ENCODE measurements at regions not wholly inside any gene's neighbourhood (a gene's known extent, or its start where the extent isn't known, plus 50 kb on each side); places are given as distances from the start of the nearest gene placed in this dataset.

DNA sequence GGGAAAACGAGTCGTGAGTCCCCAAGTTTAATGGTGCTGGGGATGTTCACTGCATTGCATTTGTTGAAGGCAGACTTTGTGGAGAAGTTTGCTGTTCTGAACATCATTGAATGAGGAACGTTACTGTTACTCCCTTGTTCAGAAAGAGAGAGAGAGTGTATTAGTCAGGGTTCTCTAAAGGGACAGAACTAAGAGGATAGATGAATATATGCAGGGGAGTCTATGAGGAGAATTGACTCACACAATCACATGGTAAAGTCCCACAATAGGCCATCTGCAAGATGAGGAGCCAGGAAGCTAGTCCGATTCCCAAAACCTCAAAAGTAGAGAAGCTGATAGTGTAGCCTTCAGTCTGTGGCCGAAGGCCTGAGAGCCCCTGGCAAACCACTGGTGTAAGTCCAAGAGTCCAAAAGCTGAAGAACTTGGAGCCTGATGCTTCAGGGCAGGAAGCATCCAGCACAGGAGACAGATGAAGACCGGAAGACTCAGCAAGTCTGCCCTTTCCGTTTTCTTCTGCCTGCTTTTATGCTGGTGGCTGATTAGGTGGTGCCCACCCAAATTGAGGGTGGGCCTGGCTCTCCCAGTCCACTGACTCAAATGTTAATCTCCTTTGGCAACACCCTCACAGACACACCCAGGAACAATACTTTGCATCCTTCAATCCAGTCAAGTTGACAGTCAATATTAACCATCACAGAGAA, 223.5 kb upstream of the PCSK2 start:
- ChIA-PET CTCF (no interaction called here), POLR2A (no interaction called here)

- POLR2A ChIA-PET: no interaction called here
- CTCF ChIA-PET: no interaction called here
Observed at GRCh38 chr20:17010181-17010580, 216.7 kb upstream of the PCSK2 start.

DNA sequence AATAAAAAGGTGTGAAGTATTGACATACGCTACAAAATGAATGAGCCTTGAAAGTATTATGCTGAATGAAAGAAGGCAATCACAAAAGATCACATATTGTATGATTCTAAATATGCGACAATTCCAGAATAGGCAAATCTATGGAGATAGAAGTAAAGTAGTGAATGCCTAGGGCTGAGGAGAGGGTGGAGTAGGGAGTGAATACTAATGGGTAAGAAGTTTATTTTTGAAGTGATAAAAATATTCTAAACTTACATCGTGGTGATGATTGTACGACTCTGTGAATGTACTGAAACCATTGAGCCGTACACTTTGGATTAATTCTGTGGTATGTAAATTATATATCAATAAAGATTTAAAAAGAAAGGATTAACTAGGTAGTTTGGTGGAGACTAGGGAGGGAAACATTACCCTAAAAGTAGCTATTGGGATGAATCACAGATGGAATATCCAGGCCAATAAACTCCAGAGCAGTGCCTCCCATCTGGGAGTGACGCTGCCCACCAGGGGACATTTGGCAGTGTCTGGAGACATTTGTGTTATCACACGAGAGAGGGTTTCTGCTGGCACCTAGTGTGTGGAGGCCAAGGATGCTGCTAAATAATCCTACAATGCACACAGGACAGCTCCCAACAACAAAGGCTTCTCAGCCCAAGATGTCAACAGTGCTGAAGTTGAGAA, 214.2 kb upstream of the PCSK2 start:
- ChIA-PET CTCF (no interaction called here), POLR2A (no interaction called here)

- CTCF ChIA-PET: no interaction called here
Observed at GRCh38 chr20:17014217-17014616, 212.6 kb upstream of the PCSK2 start.

DNA sequence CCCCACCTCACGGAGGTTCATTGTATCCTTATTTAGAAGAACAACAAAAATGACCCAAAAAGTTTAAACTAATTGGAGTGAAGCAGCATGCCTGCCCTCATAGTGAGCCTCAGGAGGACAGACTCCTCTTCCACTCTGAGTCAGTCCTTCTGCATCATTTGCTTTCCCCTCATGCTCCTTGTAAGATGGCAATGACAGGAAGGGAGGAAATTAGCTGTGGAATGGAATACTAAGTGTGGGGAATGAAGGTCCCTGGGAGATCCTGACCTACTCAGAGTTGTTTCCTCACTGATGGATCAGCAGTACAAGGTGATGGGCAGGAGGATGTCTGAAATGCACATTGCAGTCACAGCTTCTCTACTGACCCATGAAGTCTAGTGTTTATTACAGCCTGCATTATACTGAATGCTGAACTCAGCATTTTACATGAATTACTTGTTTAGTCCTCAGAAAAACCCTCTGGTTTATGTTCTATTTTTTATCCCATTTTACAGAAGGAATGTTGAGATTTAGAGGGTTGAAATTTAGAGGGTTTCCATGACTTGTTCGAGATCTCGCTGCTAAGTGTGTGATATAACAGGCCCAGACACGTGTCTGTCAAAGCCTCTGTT, 212.0 kb upstream of the PCSK2 start:
- ChIA-PET POLR2A (no interaction called here), CTCF (no interaction called here)

More at GRCh38 chr20:17014217-17014616, 212.6 kb upstream of the PCSK2 start:
- POLR2A ChIA-PET: no interaction called here

DNA sequence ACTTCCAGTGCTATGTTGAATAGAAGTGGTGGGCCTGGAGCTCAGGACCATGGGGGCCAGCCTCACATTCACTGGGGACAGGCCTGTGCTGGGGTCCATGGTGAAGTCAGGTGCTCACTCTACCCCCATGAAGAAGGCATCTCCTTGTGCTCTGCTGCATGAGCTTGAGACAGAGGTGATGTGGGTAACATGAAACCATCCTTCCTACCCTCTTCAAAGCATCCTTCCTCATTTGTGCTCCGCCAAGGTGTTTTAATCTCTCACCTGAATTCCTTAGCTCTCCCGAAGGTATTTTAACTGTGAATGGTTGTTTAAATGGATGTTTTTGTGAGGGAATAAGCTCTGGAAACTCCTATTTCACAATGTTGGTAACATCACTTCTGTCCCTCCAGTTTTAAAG, 209.6 kb upstream of the PCSK2 start:
- POLR2A ChIA-PET: no interaction called here
- CTCF ChIA-PET: interaction anchor here (0.9 kb wide), 1 partner anchor 9 kb away, joined by 3 read pairs; no protein-coding TSS in a partner anchor

DNA sequence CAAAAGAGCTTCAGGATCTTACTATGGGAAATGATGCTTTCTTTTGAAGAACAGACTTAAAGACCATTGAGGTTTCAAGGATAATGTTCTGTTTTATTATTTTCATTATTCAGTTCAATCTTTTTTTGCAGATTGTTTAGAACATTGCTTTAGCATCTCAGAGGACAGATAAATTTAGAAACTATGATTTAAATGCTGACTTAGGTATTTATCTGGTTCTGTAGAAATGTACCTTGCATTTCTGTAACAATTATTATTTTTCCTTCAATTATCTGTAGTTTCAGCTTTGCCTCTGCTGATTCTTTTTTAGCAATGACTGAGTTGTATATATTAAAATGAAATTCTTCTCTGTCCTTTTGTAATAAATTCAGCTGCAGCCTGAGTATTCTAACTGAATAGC, 205.4 kb upstream of the PCSK2 start:
- CTCF ChIA-PET: no interaction called here
- POLR2A ChIA-PET: no interaction called here

- ChIA-PET CTCF (no interaction called here), POLR2A (no interaction called here)
Observed at GRCh38 chr20:17023036-17023435, 203.8 kb upstream of the PCSK2 start.

DNA sequence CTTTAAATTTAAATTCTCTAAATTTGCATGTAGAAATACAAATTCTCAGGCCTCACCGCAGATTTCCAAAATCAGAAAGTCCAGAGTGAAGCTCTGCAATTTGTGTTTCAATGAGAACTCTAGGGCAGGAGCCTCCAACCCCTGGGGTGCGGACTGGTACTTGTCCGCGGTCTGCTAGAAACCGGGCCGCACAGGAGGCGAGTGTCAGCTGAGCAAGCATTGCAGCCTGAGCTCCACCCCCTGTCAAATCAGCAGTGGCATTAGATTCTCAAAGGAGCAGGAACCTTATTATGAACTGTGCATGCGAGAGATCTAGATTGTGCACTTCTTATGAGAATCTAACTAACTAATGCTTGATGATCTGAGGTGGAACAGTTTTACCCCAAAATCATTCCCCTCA, 203.0 kb upstream of the PCSK2 start:
- CTCF ChIA-PET: no interaction called here
- POLR2A ChIA-PET: no interaction called here

- ChIA-PET CTCF (no interaction called here), POLR2A (no interaction called here)
Observed at GRCh38 chr20:17024513-17025119, 202.2 kb upstream of the PCSK2 start.

- CTCF ChIA-PET: no interaction called here
Observed at GRCh38 chr20:17026346-17026745, 200.5 kb upstream of the PCSK2 start.

GRCh38 chr20:17029698-17030097, 197.1 kb upstream of the PCSK2 start:
- POLR2A ChIA-PET: no interaction called here
- CTCF ChIA-PET: no interaction called here

More at GRCh38 chr20:17026346-17026745, 200.5 kb upstream of the PCSK2 start:
- POLR2A ChIA-PET: no interaction called here

DNA sequence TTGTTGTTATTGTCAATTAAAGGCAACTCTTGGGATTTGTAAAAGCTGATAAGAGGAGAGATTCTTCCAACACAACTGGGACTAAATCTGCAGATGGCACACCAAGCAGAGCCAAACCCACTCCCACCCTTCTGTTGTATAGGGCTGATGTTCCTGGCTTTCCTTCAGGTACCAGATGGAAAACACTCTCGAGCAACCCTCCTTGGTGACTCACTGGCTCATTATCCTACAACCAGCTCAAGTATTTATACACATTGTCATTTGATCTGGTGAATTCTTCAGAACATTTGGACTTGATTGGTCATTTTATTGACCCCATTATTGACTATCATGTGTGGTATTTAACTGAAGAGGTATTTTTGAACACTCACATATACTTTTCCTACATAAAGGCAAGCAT, 190.3 kb upstream of the PCSK2 start:
- ChIA-PET CTCF (no interaction called here), POLR2A (no interaction called here)

DNA sequence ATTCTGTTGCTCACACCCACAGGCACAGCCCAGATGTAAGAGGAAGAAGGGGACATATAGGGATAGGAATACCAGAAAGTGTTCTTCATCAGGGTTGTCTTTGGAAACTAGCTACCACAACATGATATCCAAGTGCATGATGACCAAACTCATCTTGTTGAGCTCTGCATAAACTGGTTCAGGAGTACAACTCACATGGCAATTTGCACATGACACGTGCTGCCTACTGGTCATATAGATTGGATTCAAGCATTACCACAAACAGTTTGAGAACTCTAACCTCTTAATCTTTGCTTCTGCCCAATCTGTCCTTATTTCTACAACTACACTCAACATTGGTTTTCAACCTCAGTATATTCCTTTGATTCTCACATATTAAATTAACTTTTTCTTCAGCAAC, 184.7 kb upstream of the PCSK2 start:
- ChIA-PET POLR2A (no interaction called here), CTCF (interaction anchor here (0.6 kb wide), 1 partner anchor 16 kb away, joined by 3 read pairs; no protein-coding TSS in a partner anchor)

- ChIA-PET POLR2A (no interaction called here), CTCF (no interaction called here)
Observed at GRCh38 chr20:17043323-17043722, 183.5 kb upstream of the PCSK2 start.

DNA sequence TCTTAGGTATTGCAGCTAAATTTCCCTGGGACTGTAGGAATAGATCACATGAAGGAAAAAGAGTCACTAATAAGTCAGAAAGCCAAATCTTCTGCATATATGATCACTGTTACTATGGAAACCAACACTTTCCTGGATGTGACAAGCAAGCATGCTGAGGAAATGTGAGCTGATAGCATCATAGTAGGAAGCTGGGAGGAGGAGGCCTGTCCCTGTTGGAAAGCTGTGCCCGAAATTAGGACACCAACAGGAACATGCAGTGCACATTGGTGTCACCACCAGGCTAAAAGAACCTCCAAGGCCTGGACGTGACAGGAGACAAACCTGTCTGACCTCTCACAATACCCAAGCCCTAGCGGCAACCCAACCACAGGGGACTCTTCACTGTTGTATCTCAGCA, 181.9 kb upstream of the PCSK2 start:
- CTCF ChIA-PET: no interaction called here
- POLR2A ChIA-PET: no interaction called here

DNA sequence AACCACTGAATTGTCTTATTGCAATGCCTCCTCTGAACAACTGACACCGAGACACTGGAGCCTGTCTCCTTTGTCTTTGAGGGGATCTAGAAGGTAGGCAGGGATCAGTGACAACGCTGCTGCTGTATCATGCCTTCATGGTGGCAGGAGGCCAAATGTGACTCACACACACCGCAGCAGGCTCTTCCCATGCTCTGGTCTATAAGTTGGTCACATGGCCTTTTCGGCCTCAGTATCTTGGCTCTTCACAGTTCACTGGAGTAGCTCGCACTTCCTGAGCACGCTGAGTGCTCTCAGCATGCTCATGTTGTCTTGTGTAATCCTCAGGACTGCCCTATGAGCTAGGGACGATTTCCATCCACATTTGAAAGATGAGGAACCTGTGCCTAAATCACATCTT, 167.4 kb upstream of the PCSK2 start:
- CTCF ChIA-PET: no interaction called here
- POLR2A ChIA-PET: no interaction called here

- CTCF ChIA-PET: no interaction called here
Observed at GRCh38 chr20:17061715-17062114, 165.1 kb upstream of the PCSK2 start.

DNA sequence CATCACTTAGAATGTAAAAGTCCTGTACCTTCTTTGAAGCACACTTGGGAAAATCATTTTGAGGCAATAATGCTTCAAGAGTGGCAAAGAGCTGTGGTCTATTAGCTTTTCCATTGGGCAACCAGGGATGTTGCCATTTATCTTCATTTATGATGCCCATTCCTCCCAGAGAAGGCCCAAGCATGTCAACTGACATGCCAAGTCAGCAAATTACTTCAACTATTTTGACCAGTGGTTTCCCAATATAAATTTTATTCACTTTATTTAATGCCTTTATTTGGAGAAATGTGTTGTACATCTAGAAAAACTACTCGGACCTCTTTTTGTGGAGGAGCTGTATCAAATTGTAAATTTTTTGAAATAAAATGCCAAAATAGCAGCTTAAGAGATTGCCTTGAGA, 164.1 kb upstream of the PCSK2 start:
- POLR2A ChIA-PET: no interaction called here

More at GRCh38 chr20:17061715-17062114, 165.1 kb upstream of the PCSK2 start:
- POLR2A ChIA-PET: no interaction called here

DNA sequence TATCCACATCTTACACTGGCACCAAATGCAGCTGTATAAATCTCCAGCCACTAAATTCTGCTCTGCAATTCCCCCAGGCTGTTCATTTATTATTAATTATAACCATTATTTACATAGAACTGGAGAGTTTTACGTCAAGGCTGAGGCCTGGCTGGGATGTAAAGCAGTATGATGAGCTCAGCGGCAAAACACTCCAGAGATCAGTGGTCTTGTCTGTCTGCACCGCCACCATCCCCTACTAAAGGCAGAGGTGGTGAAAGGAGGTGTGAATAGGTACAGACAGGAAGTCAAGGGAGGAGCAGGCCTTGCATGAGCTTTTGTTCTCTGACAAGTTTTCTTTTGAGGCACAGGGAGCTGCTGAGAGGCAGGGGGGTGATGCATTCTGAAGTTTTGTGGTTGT, 159.9 kb upstream of the PCSK2 start:
- POLR2A ChIA-PET: no interaction called here
- CTCF ChIA-PET: no interaction called here

More for the DNA sequence above, 164.1 kb upstream of the PCSK2 start:
- CTCF ChIA-PET: no interaction called here

- POLR2A ChIA-PET: no interaction called here
- CTCF ChIA-PET: no interaction called here
Observed at GRCh38 chr20:17068084-17068711, 158.6 kb upstream of the PCSK2 start.
